ENCODE measurements at regions not wholly inside any gene's neighbourhood (a gene's known extent, or its start where the extent isn't known, plus 50 kb on each side); places are given as distances from the start of the nearest gene placed in this dataset.

DNA sequence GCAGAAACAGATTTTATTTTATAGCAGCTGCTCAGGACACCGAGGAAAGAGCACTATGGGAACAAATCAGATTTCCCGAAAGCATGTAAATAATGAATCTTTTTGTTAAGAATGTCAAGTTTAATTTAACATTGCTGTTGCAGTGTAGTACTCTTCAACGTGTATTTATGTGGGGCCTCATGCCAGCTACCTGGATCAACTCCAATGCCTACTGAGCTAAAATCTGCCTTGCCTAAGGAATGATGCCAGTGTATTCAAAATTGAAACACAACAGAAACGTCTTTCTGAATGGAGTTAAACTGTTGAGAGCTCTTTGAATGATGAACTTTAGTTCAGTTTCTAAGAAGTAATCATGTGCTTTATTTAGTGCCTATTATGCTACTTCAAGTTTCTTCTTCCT, 1379.8 kb upstream of the ATXN8OS start:
- Mint-ChIP-seq H3K4me1 (ENCODE audit: low read depth) (no peaks in the 10 kb centered on the region), H3K36me3 (ENCODE audit: low read depth) (no peaks in the 10 kb centered on the region), H3K4me3 (no peak overlapping the region), H3K27ac (no peak overlapping the region), H3K9me3 (peaks cover 8% of the 10 kb centered on the region), H3K27me3 (no peaks in the 10 kb centered on the region)
- no peak for TF ChIP-seq CTCF (IDR thresholded peaks at IDR 0.05)
- POLR2A ChIA-PET = no interaction called here
- CTCF ChIA-PET = no interaction called here
- no peak for ATAC-seq
- DNase-seq = no peak
- intact Hi-C loops (cut with micrococcal nuclease) = no loop called here

DNA sequence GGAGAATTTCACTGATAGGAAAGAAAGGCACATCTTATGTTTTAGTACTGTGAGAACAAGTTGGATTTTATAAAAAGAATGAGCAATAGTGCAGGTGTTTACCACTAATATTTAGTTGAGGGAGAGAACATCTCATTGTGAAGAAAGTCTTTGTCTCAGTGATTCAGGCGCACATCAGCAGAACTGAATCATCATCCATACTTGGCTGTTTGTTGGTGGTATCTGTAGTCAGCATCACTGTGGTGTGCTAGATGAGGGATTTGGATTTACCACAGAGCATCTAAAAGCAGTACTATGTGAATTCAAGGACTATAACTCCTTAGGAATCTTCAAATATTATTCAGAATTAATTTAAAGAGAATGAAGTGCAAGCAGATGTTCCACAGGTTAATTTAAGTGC, 1380.5 kb upstream of the ATXN8OS start:
- H3K4me1 Mint-ChIP-seq (ENCODE audit: low read depth) = no peaks in the 10 kb centered on the region
- H3K36me3 Mint-ChIP-seq (ENCODE audit: low read depth) = no peaks in the 10 kb centered on the region
- H3K27me3 Mint-ChIP-seq = no peaks in the 10 kb centered on the region
- ChIA-PET POLR2A (no interaction called here), CTCF (no interaction called here)
- intact Hi-C loops (cut with micrococcal nuclease) = no loop called here
- no peak for TF ChIP-seq CTCF (IDR thresholded peaks at IDR 0.05)
- no peak for DNase-seq
- no peak overlapping the region for H3K4me3 Mint-ChIP-seq
- no peak for ATAC-seq
- H3K27ac Mint-ChIP-seq = no peak overlapping the region
- H3K9me3 Mint-ChIP-seq = peaks cover 10% of the 10 kb centered on the region

GRCh38 chr13:68719815-68720214, 1387.8 kb upstream of the ATXN8OS start:
- Mint-ChIP-seq H3K4me1 (ENCODE audit: low read depth) (no peaks in the 10 kb centered on the region), H3K27me3 (no peaks in the 10 kb centered on the region), H3K27ac (no peak overlapping the region), H3K36me3 (ENCODE audit: low read depth) (no peaks in the 10 kb centered on the region), H3K9me3 (peaks cover 12% of the 10 kb centered on the region), H3K4me3 (no peak overlapping the region)
- POLR2A ChIA-PET = no interaction called here
- DNase-seq (no peak), ATAC-seq (no peak)
- intact Hi-C loops (cut with micrococcal nuclease) = no loop called here
- CTCF ChIA-PET = no interaction called here
- no peak for TF ChIP-seq CTCF (IDR thresholded peaks at IDR 0.05)

DNA sequence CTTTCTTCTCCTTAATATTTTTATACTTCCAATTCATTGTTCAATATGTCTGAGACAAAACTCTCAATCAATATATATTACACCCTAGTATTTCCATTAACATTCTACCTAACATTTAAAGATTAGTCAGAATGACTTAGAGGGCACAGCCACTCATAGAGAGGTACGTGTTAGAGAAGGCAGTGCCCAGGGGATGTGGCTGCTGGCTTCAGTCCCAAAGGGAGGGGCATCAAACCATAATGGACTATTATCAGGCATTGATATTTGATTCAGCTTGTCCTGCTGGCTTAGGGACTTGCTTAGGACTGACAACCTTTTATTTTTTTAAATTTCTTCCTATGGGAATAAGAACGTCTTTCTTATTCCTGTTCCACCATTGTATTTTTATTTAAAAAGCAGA, 1392.0 kb upstream of the ATXN8OS start:
- Mint-ChIP-seq H3K4me3 (no peak overlapping the region), H3K9me3 (peaks cover 11% of the 10 kb centered on the region), H3K27me3 (no peaks in the 10 kb centered on the region), H3K4me1 (ENCODE audit: low read depth) (no peaks in the 10 kb centered on the region), H3K27ac (no peak overlapping the region), H3K36me3 (ENCODE audit: low read depth) (no peaks in the 10 kb centered on the region)
- ChIA-PET CTCF (no interaction called here), POLR2A (no interaction called here)
- no peak for ATAC-seq
- intact Hi-C loops (cut with micrococcal nuclease) = no loop called here
- DNase-seq = no peak
- TF ChIP-seq CTCF (IDR thresholded peaks at IDR 0.05) = no peak

DNA sequence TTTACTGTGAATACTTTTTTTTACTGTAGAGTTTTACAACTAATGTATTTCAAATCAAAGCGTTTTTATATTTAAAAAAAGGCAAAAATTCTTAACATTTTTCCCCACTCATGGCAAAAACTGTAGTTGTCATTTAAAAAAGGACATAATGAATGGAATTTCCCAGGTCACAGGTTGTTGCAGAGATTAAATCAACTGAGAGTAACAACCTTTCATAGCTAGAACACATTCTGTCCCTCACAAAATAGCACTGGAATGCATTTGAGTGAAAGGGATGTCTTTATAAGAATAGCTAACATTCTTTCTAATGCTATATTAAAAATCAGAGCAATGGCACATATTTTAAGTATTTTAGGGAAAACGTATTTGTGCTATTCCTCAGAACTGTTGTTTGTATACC, 1393.3 kb upstream of the ATXN8OS start:
- no peak for DNase-seq
- H3K27me3 Mint-ChIP-seq = no peaks in the 10 kb centered on the region
- H3K36me3 Mint-ChIP-seq (ENCODE audit: low read depth) = no peaks in the 10 kb centered on the region
- no peak for TF ChIP-seq CTCF (IDR thresholded peaks at IDR 0.05)
- no peak overlapping the region for H3K27ac Mint-ChIP-seq
- H3K4me3 Mint-ChIP-seq = no peak overlapping the region
- ChIA-PET CTCF (no interaction called here), POLR2A (no interaction called here)
- ATAC-seq = no peak
- intact Hi-C loops (cut with micrococcal nuclease) = no loop called here
- peaks cover 10% of the 10 kb centered on the region for H3K9me3 Mint-ChIP-seq
- H3K4me1 Mint-ChIP-seq (ENCODE audit: low read depth) = no peaks in the 10 kb centered on the region

All from activated CD8-positive, alpha-beta T cell treated with anti-CD3 and anti-CD28 coated beads for 36 hours (primary cell).